Naive B cell (primary cell): ENCODE measurements at regions not wholly inside any gene's neighbourhood (a gene's known extent, or its start where the extent isn't known, plus 50 kb on each side); places are given as distances from the start of the nearest gene placed in this dataset.

Experiments
- ATAC-seq, 2 donors: fragments of 150-1000 bp; cut with Tn5 transposase; 2 replicates each; pipeline ENCODE4 v1.10.0; 2021; ENCODE audit warnings: low read depth in 2 of 2, mild to moderate bottlenecking in 2 of 2, moderate library complexity in 2 of 2
- DNase-seq: peaks from one replicate; pipeline ENCODE4 v3.0.0; 2022
- H3K27ac Mint-ChIP-seq, 6 donors: one replicate each; pipeline ENCODE4 v1.8.0; 2020 to 2022; ENCODE audit warnings: mild to moderate bottlenecking in 6 of 6, mixed read lengths in 6 of 6, moderate library complexity in 5 of 6, inconsistent platforms in 2 of 6
- H3K27me3 Mint-ChIP-seq, 3 donors: one replicate each; pipeline ENCODE4 v1.8.0; 2021 to 2022; ENCODE audit warnings: mixed read lengths in 3 of 3, mild to moderate bottlenecking in 1 of 3
- H3K36me3 Mint-ChIP-seq, 2 donors: one replicate each; pipeline ENCODE4 v1.8.0; 2020 to 2022; ENCODE audit warnings: mixed read lengths in 2 of 2, inconsistent platforms in 1 of 2, mild to moderate bottlenecking in 1 of 2
- H3K4me1 Mint-ChIP-seq, 3 donors: one replicate each; pipeline ENCODE4 v1.8.0; 2020 to 2022; ENCODE audit warnings: mixed read lengths in 3 of 3, inconsistent platforms in 1 of 3, mild to moderate bottlenecking in 1 of 3, moderate library complexity in 1 of 3
- H3K4me3 Mint-ChIP-seq, 8 donors: one replicate each; pipeline ENCODE4 v1.8.0; 2020 to 2022; ENCODE audit warnings: mild to moderate bottlenecking in 8 of 8, mixed read lengths in 8 of 8, moderate library complexity in 8 of 8, inconsistent platforms in 2 of 8
- H3K9me3 Mint-ChIP-seq, 7 donors: one replicate each; pipeline ENCODE4 v1.8.0; 2020 to 2022; ENCODE audit warnings: mixed read lengths in 7 of 7, mild to moderate bottlenecking in 5 of 7, inconsistent platforms in 2 of 7, moderate library complexity in 1 of 7

- no peak overlapping the region for H3K4me3 Mint-ChIP-seq
- H3K27ac Mint-ChIP-seq = peak overlapping the region in 1 of 6 donors; percentile 37
- ATAC-seq = peak; percentile 42 to 56
- no peaks in the 10 kb centered on the region for H3K9me3 Mint-ChIP-seq
- no peak for DNase-seq
- H3K36me3 Mint-ChIP-seq = no peaks in the 10 kb centered on the region
- H3K4me1 Mint-ChIP-seq = peaks cover 16 to 29% (median 21%) of the 10 kb centered on the region in 3 donors
- H3K27me3 Mint-ChIP-seq = peaks cover 0 to 2% (median 0%) of the 10 kb centered on the region in 3 donors
Observed at GRCh38 chr10:62669341-62669740, 135.2 kb upstream of the ADO start.

DNA sequence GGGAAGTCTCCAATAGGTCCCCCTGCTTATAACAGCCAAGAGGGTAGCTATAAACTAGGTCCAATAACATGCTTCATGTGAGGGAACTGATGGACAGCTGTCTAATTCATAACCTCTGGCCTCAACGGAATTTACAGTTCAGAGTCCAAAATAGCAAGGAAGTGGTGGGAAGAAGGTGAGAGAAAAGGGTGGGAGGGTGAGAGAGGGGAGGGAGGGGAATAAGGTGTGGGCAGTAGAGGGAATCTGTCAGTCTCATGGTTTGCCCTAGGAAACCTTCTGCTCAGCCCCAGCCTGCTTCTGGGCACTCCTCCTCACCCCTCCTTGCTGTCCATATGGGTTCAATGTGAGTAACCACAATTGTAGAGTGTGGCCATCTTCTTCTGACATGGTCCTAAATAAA lies 133.4 kb upstream of the ADO start:
- DNase-seq (no peak), ATAC-seq (no peak)
- H3K27me3 Mint-ChIP-seq = no peaks in the 10 kb centered on the region
- no peak overlapping the region for H3K4me3 Mint-ChIP-seq
- H3K36me3 Mint-ChIP-seq = no peaks in the 10 kb centered on the region
- peaks cover 15 to 29% (median 21%) of the 10 kb centered on the region in 3 donors for H3K4me1 Mint-ChIP-seq
- H3K9me3 Mint-ChIP-seq = peaks cover 0 to 2% (median 0%) of the 10 kb centered on the region in 7 donors
- H3K27ac Mint-ChIP-seq = no peak overlapping the region

GRCh38 chr10:62681211-62681940 lies 123.1 kb upstream of the ADO start:
- H3K4me3 Mint-ChIP-seq = peak overlapping the region in 3 of 8 donors; percentile 10 to 53 (median 30)
- DNase-seq (peak; percentile 39), ATAC-seq (peak; percentile 98 to 99)
- peaks cover 8 to 16% (median 15%) of the 10 kb centered on the region in 3 donors for H3K27me3 Mint-ChIP-seq
- H3K9me3 Mint-ChIP-seq = peaks cover 0 to 9% (median 4%) of the 10 kb centered on the region in 7 donors
- H3K27ac Mint-ChIP-seq = peak overlapping the region in 2 of 6 donors; percentile 32 to 37
- H3K36me3 Mint-ChIP-seq = peaks cover 7 to 14% of the 10 kb centered on the region in 2 donors
- peaks cover 20 to 26% (median 24%) of the 10 kb centered on the region in 3 donors for H3K4me1 Mint-ChIP-seq

DNA sequence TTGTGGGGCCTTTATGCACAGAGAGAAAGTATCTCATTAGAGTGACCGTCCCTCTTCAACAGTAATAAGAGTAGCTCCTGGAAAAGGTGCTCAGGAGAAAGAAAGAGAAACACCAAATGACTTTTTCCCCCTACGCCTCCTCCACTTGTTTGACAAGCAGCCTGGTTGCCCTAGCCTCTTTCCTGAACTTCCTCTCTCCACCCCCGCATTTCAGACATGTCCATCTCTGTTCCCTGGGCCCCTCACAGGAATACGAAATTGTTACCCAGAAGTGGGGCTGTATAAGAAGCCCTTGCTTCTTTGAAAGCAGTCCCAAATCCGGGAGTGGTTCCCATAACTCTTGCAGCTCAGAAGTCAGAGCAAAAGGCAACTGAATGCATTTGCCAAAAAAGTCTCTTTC lies 119.6 kb upstream of the ADO start:
- Mint-ChIP-seq H3K36me3 (peaks cover 6 to 16% of the 10 kb centered on the region in 2 donors), H3K27ac (no peak overlapping the region), H3K4me1 (peaks cover 26 to 38% (median 32%) of the 10 kb centered on the region in 3 donors), H3K27me3 (peaks cover 0 to 3% (median under 1%) of the 10 kb centered on the region in 3 donors), H3K9me3 (peaks cover 0 to 19% (median 11%) of the 10 kb centered on the region in 7 donors), H3K4me3 (no peak overlapping the region)
- ATAC-seq = no peak
- DNase-seq = no peak

DNA sequence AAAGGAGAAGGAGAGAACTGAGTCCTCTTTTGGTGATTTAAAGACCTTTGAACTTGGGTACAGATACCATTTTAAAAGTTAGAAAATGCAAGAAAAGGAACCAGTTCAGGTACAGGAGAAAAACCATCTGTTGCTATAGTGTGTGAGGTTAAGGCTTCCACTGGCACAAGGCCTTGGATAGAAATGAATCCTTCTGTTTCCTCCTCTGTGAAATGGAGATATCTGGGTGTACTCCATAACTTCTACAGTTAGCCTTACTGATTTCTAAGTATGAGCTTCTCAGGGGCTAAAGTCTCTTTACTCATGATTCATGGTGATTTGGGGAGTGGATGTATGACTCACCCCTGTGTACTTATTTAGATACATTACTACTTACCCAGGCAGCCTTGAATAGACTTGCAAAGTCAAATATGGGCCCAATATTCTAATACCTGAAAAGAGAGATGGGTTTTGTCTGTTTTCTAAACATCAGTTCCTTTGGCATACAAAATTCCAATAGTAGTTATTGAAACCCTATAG lies 117.2 kb upstream of the ADO start:
- Mint-ChIP-seq H3K27me3 (no peaks in the 10 kb centered on the region), H3K27ac (no peak overlapping the region), H3K9me3 (peaks cover 0 to 20% (median 11%) of the 10 kb centered on the region in 7 donors), H3K4me3 (no peak overlapping the region), H3K4me1 (peaks cover 32 to 43% (median 39%) of the 10 kb centered on the region in 3 donors), H3K36me3 (peaks cover 6 to 16% of the 10 kb centered on the region in 2 donors)
- ATAC-seq (no peak), DNase-seq (no peak)

DNA sequence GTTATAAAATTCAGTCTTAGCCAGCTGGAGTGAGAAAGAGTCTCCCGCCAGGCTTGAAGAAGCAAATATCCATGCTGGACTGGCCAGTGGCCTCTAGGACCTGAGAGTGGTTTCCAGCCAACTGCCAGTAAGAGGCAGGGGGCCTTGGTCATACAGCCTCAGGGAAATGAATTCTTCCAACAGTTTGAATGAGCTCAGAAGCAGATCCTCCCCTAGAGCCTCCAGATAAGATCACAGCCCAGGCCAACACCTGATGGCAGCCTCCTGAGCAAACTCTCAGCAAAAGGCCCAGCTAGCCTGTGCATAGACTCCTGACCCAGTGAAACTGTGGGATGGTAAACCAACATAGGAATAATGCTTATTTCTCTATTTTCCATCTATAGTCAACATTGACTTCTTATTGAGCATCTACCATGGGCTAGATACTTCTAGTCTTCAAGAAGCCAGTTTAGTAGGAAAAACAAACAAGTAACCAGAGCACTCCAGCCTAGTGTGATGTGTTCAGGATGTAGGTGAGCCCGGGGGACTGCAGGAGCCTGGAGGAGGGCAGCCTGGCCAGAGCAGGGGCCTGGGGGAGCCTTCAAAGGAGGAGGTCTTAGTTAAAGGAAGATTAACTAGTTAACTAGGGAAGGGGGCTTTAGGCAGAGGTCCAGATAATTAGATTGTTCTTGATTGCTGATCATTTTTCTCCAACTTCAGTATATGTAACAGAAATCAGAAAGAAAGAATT lies 115.4 kb upstream of the ADO start:
- H3K9me3 Mint-ChIP-seq = peaks cover 0 to 20% (median 11%) of the 10 kb centered on the region in 7 donors
- no peaks in the 10 kb centered on the region for H3K27me3 Mint-ChIP-seq
- H3K27ac Mint-ChIP-seq = peak overlapping the region; percentile 69 to 98 (median 92)
- peak; percentile 22 to 32 for ATAC-seq
- peaks cover 38 to 49% (median 41%) of the 10 kb centered on the region in 3 donors for H3K4me1 Mint-ChIP-seq
- DNase-seq = no peak
- H3K4me3 Mint-ChIP-seq = peak overlapping the region; percentile 36 to 92 (median 75)
- H3K36me3 Mint-ChIP-seq = peaks cover 6 to 16% of the 10 kb centered on the region in 2 donors

GRCh38 chr10:62689712-62690111 lies 114.8 kb upstream of the ADO start:
- H3K4me3 Mint-ChIP-seq = peak overlapping the region; percentile 36 to 92 (median 75)
- H3K36me3 Mint-ChIP-seq = peaks cover 6 to 16% of the 10 kb centered on the region in 2 donors
- DNase-seq = peak; percentile 64
- H3K27me3 Mint-ChIP-seq = no peaks in the 10 kb centered on the region
- peak overlapping the region; percentile 69 to 98 (median 92) for H3K27ac Mint-ChIP-seq
- H3K9me3 Mint-ChIP-seq = peaks cover 0 to 20% (median 11%) of the 10 kb centered on the region in 7 donors
- H3K4me1 Mint-ChIP-seq = peaks cover 38 to 49% (median 40%) of the 10 kb centered on the region in 3 donors
- peak; percentile 92 to 93 for ATAC-seq

DNA sequence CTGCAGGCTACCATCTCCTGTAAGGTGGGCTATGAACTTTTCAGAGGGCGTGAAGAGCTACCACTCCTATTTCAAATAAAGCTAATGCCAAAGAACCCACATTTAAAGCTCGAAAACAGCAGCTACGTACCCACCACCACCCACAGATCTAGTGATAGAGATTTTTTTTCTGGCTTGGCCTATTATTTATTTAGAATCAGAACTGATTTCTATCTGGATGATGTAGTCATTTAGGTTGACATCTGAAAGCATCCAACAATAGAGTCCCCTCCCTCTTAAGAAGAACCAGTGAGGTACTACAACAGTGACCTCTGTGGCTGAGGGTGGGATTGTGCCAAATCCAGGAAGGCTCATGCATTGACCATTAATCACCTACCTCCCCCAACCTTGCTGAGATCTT lies 113.8 kb upstream of the ADO start:
- DNase-seq (no peak), ATAC-seq (no peak)
- Mint-ChIP-seq H3K27ac (peak overlapping the region in 5 of 6 donors; percentile 9 to 93 (median 52)), H3K36me3 (peaks cover 6 to 16% of the 10 kb centered on the region in 2 donors), H3K9me3 (peaks cover 0 to 20% (median 11%) of the 10 kb centered on the region in 7 donors), H3K4me1 (peaks cover 38 to 49% (median 40%) of the 10 kb centered on the region in 3 donors), H3K4me3 (peak overlapping the region in 6 of 8 donors; percentile 56 to 83 (median 69)), H3K27me3 (no peaks in the 10 kb centered on the region)

- Mint-ChIP-seq H3K27ac (peak overlapping the region; percentile 64 to 96 (median 90)), H3K27me3 (no peaks in the 10 kb centered on the region), H3K36me3 (peaks cover 6 to 11% of the 10 kb centered on the region in 2 donors), H3K4me3 (peak overlapping the region; percentile 22 to 83 (median 78)), H3K9me3 (peaks cover 0 to 16% (median 8%) of the 10 kb centered on the region in 7 donors), H3K4me1 (peaks cover 39 to 51% (median 39%) of the 10 kb centered on the region in 3 donors)
- DNase-seq (no peak), ATAC-seq (no peak)
Observed at GRCh38 chr10:62691336-62691735, 113.2 kb upstream of the ADO start.

- DNase-seq = no peak
- H3K27me3 Mint-ChIP-seq = no peaks in the 10 kb centered on the region
- no peak for ATAC-seq
- peaks cover 45 to 59% (median 46%) of the 10 kb centered on the region in 3 donors for H3K4me1 Mint-ChIP-seq
- peaks cover 0 to 11% (median 3%) of the 10 kb centered on the region in 7 donors for H3K9me3 Mint-ChIP-seq
- peak overlapping the region in 3 of 6 donors; percentile 20 to 91 (median 76) for H3K27ac Mint-ChIP-seq
- peak overlapping the region in 6 of 8 donors; percentile 56 to 78 (median 65) for H3K4me3 Mint-ChIP-seq
- peaks cover 2 to 3% of the 10 kb centered on the region in 2 donors for H3K36me3 Mint-ChIP-seq
Observed at GRCh38 chr10:62692085-62692484, 112.4 kb upstream of the ADO start.

- no peak overlapping the region for H3K27ac Mint-ChIP-seq
- peak overlapping the region in 1 of 8 donors; percentile 3 for H3K4me3 Mint-ChIP-seq
- H3K27me3 Mint-ChIP-seq = no peaks in the 10 kb centered on the region
- ATAC-seq (no peak), DNase-seq (no peak)
- H3K9me3 Mint-ChIP-seq = peaks cover 0 to 8% (median 1%) of the 10 kb centered on the region in 7 donors
- peaks cover 45 to 59% (median 46%) of the 10 kb centered on the region in 3 donors for H3K4me1 Mint-ChIP-seq
- no peaks in the 10 kb centered on the region for H3K36me3 Mint-ChIP-seq
Observed at GRCh38 chr10:62693306-62693705, 111.2 kb upstream of the ADO start.

- Mint-ChIP-seq H3K4me1 (peaks cover 35 to 46% (median 35%) of the 10 kb centered on the region in 3 donors), H3K27ac (peak overlapping the region in 1 of 6 donors; percentile 4), H3K36me3 (peaks cover 10 to 11% of the 10 kb centered on the region in 2 donors), H3K9me3 (peaks cover 0 to 18% (median 15%) of the 10 kb centered on the region in 7 donors), H3K27me3 (no peaks in the 10 kb centered on the region), H3K4me3 (no peak overlapping the region)
- DNase-seq = no peak
- ATAC-seq = no peak
Observed at GRCh38 chr10:62694537-62695126, 109.9 kb upstream of the ADO start.
